Mesendoderm (in vitro differentiated cells): ENCODE measurements at regions not wholly inside any gene's neighbourhood (a gene's known extent, or its start where the extent isn't known, plus 50 kb on each side); places are given as distances from the start of the nearest gene placed in this dataset.
A peak's percentile ranks its signal among the peaks of the same experiment; 100 is the strongest.
"Not testable (repeated sequence)": the region's sequence is repeated elsewhere in the genome, so short reads cannot be mapped to it uniquely, and the experiment has no call there.

ENCODE experiments used
- DNase-seq: peaks from one replicate; pipeline ENCODE4 v3.0.0; 2013
- H2AK5ac ChIP-seq: 2 replicates; pipeline ENCODE4 v1.6.1; 2013; ENCODE audit warnings: low read length, inconsistent platforms
- H2BK120ac ChIP-seq: 2 replicates; pipeline ENCODE4 v1.6.1; 2013; ENCODE audit warnings: low read depth, mild to moderate bottlenecking, low read length, moderate library complexity, mixed read lengths
- H2BK15ac ChIP-seq: replicated peaks from 2 replicates; pipeline ENCODE4 v1.6.1; 2013; ENCODE audit warnings: low read depth, mild to moderate bottlenecking, moderate library complexity
- H2BK5ac ChIP-seq: 2 replicates; pipeline ENCODE4 v1.6.1; 2013; ENCODE audit warnings: low read length, inconsistent platforms
- H3K18ac ChIP-seq: 2 replicates; pipeline ENCODE4 v1.6.1; 2013; ENCODE audit warnings: mild to moderate bottlenecking, low read length, mixed read lengths
- H3K23ac ChIP-seq: one replicate; pipeline ENCODE4 v1.6.1; 2013; ENCODE audit warnings: low read length
- H3K27ac ChIP-seq: 2 replicates; pipeline ENCODE4 v1.5.1; 2013; ENCODE audit warnings: low read depth, mild to moderate bottlenecking, inconsistent platforms, low read length, moderate library complexity
- H3K27me3 ChIP-seq: 2 replicates; pipeline ENCODE4 v1.6.1; 2013; ENCODE audit warnings: low read length, control low read depth, mild to moderate bottlenecking, inconsistent platforms; ENCODE audit not compliant: insufficient read depth, poor library complexity
- H3K36me3 ChIP-seq: 2 replicates; pipeline ENCODE4 v1.6.1; 2013; ENCODE audit warnings: low read length, inconsistent platforms; ENCODE audit not compliant: control insufficient read depth, insufficient read depth
- H3K4ac ChIP-seq: one replicate; pipeline ENCODE4 v1.6.1; 2013; ENCODE audit warnings: low read depth, mild to moderate bottlenecking, low read length, moderate library complexity
- H3K4me1 ChIP-seq: 2 replicates; pipeline ENCODE4 v1.6.1; 2013; ENCODE audit warnings: low read depth, low read length, inconsistent platforms; ENCODE audit not compliant: control insufficient read depth
- H3K4me2 ChIP-seq: 2 replicates; pipeline ENCODE4 v1.6.1; 2013; ENCODE audit warnings: low read length
- H3K4me3 ChIP-seq: 2 replicates; pipeline ENCODE4 v1.5.1; 2013; ENCODE audit warnings: mild to moderate bottlenecking, low read length
- H3K56ac ChIP-seq: one replicate; pipeline ENCODE4 v1.6.1; 2013; ENCODE audit warnings: low read length
- H3K79me1 ChIP-seq: 2 replicates; pipeline ENCODE4 v1.6.1; 2013; ENCODE audit warnings: low read length, inconsistent platforms
- H3K79me2 ChIP-seq: 2 replicates; pipeline ENCODE4 v1.6.1; 2013; ENCODE audit warnings: mild to moderate bottlenecking, low read length; ENCODE audit not compliant: control insufficient read depth, insufficient read depth
- H3K9ac ChIP-seq: 2 replicates; pipeline ENCODE4 v1.6.1; 2013; ENCODE audit warnings: low read length, inconsistent platforms
- H4K5ac ChIP-seq: one replicate; pipeline ENCODE4 v1.6.1; 2013; ENCODE audit warnings: low read length
- H4K8ac ChIP-seq: one replicate; pipeline ENCODE4 v1.6.1; 2013; ENCODE audit warnings: low read depth, mild to moderate bottlenecking, control low read depth, low read length, moderate library complexity
- WGBS: extraction: QIAGEN DNeasy Blood & Tissue Kit; methylation state at CpG from one replicate; pipeline ENCODE4 v1.1.7; 2013; ENCODE audit warnings: low lambda C conversion rate, missing lambda C conversion rate; ENCODE audit not compliant: insufficient coverage; ENCODE audit errors: extremely low coverage; 5-methylcytosine and 5-hydroxymethylcytosine counted together

GRCh38 chr18:65610939-65611338 is 139.9 kb upstream of the CDH7 start:
- DNase-seq: peak; percentile 67
- Histone ChIP-seq H3K27me3 (no peaks in the 10 kb centered on the region), H3K27ac (no peak overlapping the region), H3K4me2 (no peak overlapping the region), H3K56ac (no peak overlapping the region), H2BK15ac (no peak overlapping the region), H2BK5ac (no peak overlapping the region), H2AK5ac (no peak overlapping the region), H3K79me1 (no peaks in the 10 kb centered on the region), H4K5ac (no peak overlapping the region), H3K23ac (no peak overlapping the region), H3K9ac (no peak overlapping the region), H3K18ac (no peak overlapping the region), H3K79me2 (no peaks in the 10 kb centered on the region), H2BK120ac (no peak overlapping the region), H4K8ac (no peak overlapping the region), H3K4ac (no peak overlapping the region), H3K4me1 (no peaks in the 10 kb centered on the region), H3K36me3 (no peaks in the 10 kb centered on the region), H3K4me3 (no peak overlapping the region)
- WGBS: no CpG with 5 or more reads among the region's 3 CpGs

GRCh38 chr18:65608471-65608870 is 142.3 kb upstream of the CDH7 start:
- Histone ChIP-seq H3K4ac (no peak overlapping the region), H3K79me2 (no peaks in the 10 kb centered on the region), H3K36me3 (no peaks in the 10 kb centered on the region), H3K9ac (no peak overlapping the region), H3K27ac (no peak overlapping the region), H2BK120ac (no peak overlapping the region), H4K8ac (no peak overlapping the region), H2AK5ac (no peak overlapping the region), H3K18ac (no peak overlapping the region), H3K23ac (no peak overlapping the region), H2BK5ac (no peak overlapping the region), H3K4me1 (no peaks in the 10 kb centered on the region), H4K5ac (no peak overlapping the region), H2BK15ac (peak overlapping the region; percentile 7), H3K27me3 (no peaks in the 10 kb centered on the region), H3K79me1 (no peaks in the 10 kb centered on the region), H3K56ac (no peak overlapping the region), H3K4me2 (no peak overlapping the region), H3K4me3 (no peak overlapping the region)
- no peak for DNase-seq
- WGBS: no CpG with 5 or more reads among the region's 1 CpG

- Histone ChIP-seq H3K27me3 (no peaks in the 10 kb centered on the region), H2BK15ac (no peak overlapping the region), H3K27ac (no peak overlapping the region), H4K5ac (no peak overlapping the region), H4K8ac (no peak overlapping the region), H3K56ac (no peak overlapping the region), H3K4ac (no peak overlapping the region), H3K23ac (no peak overlapping the region), H3K4me2 (no peak overlapping the region), H3K4me3 (no peak overlapping the region), H3K36me3 (no peaks in the 10 kb centered on the region), H3K4me1 (no peaks in the 10 kb centered on the region), H3K18ac (no peak overlapping the region), H2BK120ac (peak overlapping the region; percentile 16), H2BK5ac (no peak overlapping the region), H2AK5ac (no peak overlapping the region), H3K79me1 (no peaks in the 10 kb centered on the region), H3K79me2 (no peaks in the 10 kb centered on the region), H3K9ac (no peak overlapping the region)
- WGBS: no CpG with 5 or more reads among the region's 3 CpGs
- DNase-seq: peak; percentile 74
Observed at GRCh38 chr18:65607161-65607560, 143.7 kb upstream of the CDH7 start.

- no peak overlapping the region for H3K27ac ChIP-seq
- H4K8ac ChIP-seq: no peak overlapping the region
- no peak overlapping the region for H3K23ac ChIP-seq
- H3K18ac ChIP-seq: no peak overlapping the region
- H3K36me3 ChIP-seq: no peaks in the 10 kb centered on the region
- no peaks in the 10 kb centered on the region for H3K79me2 ChIP-seq
- no peak overlapping the region for H4K5ac ChIP-seq
- WGBS: no CpG with 5 or more reads among the region's 3 CpGs
- no peak overlapping the region for H3K56ac ChIP-seq
- no peak overlapping the region for H2BK5ac ChIP-seq
- H3K4me1 ChIP-seq: no peaks in the 10 kb centered on the region
- no peak overlapping the region for H3K4ac ChIP-seq
- H3K79me1 ChIP-seq: no peaks in the 10 kb centered on the region
- H3K27me3 ChIP-seq: no peaks in the 10 kb centered on the region
- H2AK5ac ChIP-seq: no peak overlapping the region
- no peak overlapping the region for H2BK15ac ChIP-seq
- no peak overlapping the region for H3K9ac ChIP-seq
- H2BK120ac ChIP-seq: no peak overlapping the region
- H3K4me3 ChIP-seq: no peak overlapping the region
- H3K4me2 ChIP-seq: no peak overlapping the region
- no peak for DNase-seq
Observed at GRCh38 chr18:65606551-65607130, 144.2 kb upstream of the CDH7 start.

GRCh38 chr18:65605352-65605751 is 145.5 kb upstream of the CDH7 start:
- H2BK15ac ChIP-seq, H3K4me3 ChIP-seq, H3K36me3 ChIP-seq, H3K79me1 ChIP-seq, H2BK5ac ChIP-seq, H3K9ac ChIP-seq, H3K4me2 ChIP-seq, H3K27ac ChIP-seq, H2BK120ac ChIP-seq, H3K23ac ChIP-seq, DNase-seq, H3K27me3 ChIP-seq, H3K4me1 ChIP-seq, H3K4ac ChIP-seq, H4K8ac ChIP-seq, H2AK5ac ChIP-seq, H3K79me2 ChIP-seq, H4K5ac ChIP-seq, H3K56ac ChIP-seq, H3K18ac ChIP-seq: not testable (repeated sequence)
- WGBS: no CpG with 5 or more reads among the region's 30 CpGs

- no CpG with 5 or more reads among the region's 2 CpGs for WGBS
- no peak overlapping the region for H3K4ac ChIP-seq
- H2BK5ac ChIP-seq: no peak overlapping the region
- no peaks in the 10 kb centered on the region for H3K79me2 ChIP-seq
- no peaks in the 10 kb centered on the region for H3K79me1 ChIP-seq
- no peak overlapping the region for H2BK15ac ChIP-seq
- H3K4me3 ChIP-seq: no peak overlapping the region
- H3K18ac ChIP-seq: no peak overlapping the region
- no peak overlapping the region for H3K23ac ChIP-seq
- no peak for DNase-seq
- no peak overlapping the region for H2BK120ac ChIP-seq
- H3K27ac ChIP-seq: no peak overlapping the region
- H4K8ac ChIP-seq: no peak overlapping the region
- no peaks in the 10 kb centered on the region for H3K27me3 ChIP-seq
- H3K4me2 ChIP-seq: no peak overlapping the region
- no peak overlapping the region for H3K9ac ChIP-seq
- H3K56ac ChIP-seq: no peak overlapping the region
- no peak overlapping the region for H2AK5ac ChIP-seq
- H3K36me3 ChIP-seq: no peaks in the 10 kb centered on the region
- H3K4me1 ChIP-seq: no peaks in the 10 kb centered on the region
- H4K5ac ChIP-seq: no peak overlapping the region
Observed at GRCh38 chr18:65601775-65602174, 149.0 kb upstream of the CDH7 start.
